Loucy (cell line): ENCODE measurements at regions not wholly inside any gene's neighbourhood (a gene's known extent, or its start where the extent isn't known, plus 50 kb on each side); places are given as distances from the start of the nearest gene placed in this dataset.

ENCODE experiments used
- H2AFZ ChIP-seq: fragments of 200-600 bp; sonication (generic); 2 replicates; pipeline ENCODE4 v1.6.0; 2016; ENCODE audit warnings: antibody characterized with exemption, mild to moderate bottlenecking, low read length, moderate library complexity
- H3F3A ChIP-seq: fragments of 200-600 bp; 2 replicates; pipeline ENCODE4 v1.6.0; 2016; ENCODE audit warnings: antibody characterized with exemption, low read depth, mild to moderate bottlenecking
- H3K27me3 ChIP-seq: fragments of 200-600 bp; sonication (generic); 2 replicates; pipeline ENCODE4 v1.6.1; 2014; ENCODE audit warnings: low read length, mild to moderate bottlenecking; ENCODE audit not compliant: insufficient read depth, poor library complexity, severe bottlenecking
- H3K36me3 ChIP-seq: fragments of 200-600 bp; sonication (generic); 2 replicates; pipeline ENCODE4 v1.6.1; 2016; ENCODE audit warnings: low read length; ENCODE audit not compliant: insufficient read depth
- H3K4me1 ChIP-seq: fragments of 200-600 bp; sonication (generic); 2 replicates; pipeline ENCODE4 v1.5.1; 2014; ENCODE audit warnings: low read length, mild to moderate bottlenecking; ENCODE audit not compliant: insufficient read depth, poor library complexity, severe bottlenecking
- H3K4me2 ChIP-seq: fragments of 200-600 bp; sonication (generic); 2 replicates; pipeline ENCODE4 v1.6.0; 2014; ENCODE audit warnings: antibody characterized with exemption, low read length, low read depth, mild to moderate bottlenecking; ENCODE audit not compliant: poor library complexity, severe bottlenecking
- H3K4me3 ChIP-seq: fragments of 200-600 bp; sonication (generic); 2 replicates; pipeline ENCODE4 v1.5.1; 2014; ENCODE audit warnings: low read length, mild to moderate bottlenecking, mixed read lengths; ENCODE audit not compliant: poor library complexity, severe bottlenecking
- H3K79me2 ChIP-seq: fragments of 200-600 bp; sonication (generic); 2 replicates; pipeline ENCODE4 v1.6.1; 2014; ENCODE audit warnings: low read length; ENCODE audit not compliant: insufficient read depth
- H3K9ac ChIP-seq: fragments of 200-600 bp; sonication (generic); 2 replicates; pipeline ENCODE4 v1.6.0; 2014; ENCODE audit warnings: mild to moderate bottlenecking, low read depth, low read length, moderate library complexity; ENCODE audit not compliant: poor library complexity, severe bottlenecking
- H3K9me2 ChIP-seq: fragments of 200-600 bp; sonication (generic); replicated peaks from 2 replicates; pipeline ENCODE4 v1.6.1; 2016; ENCODE audit warnings: low read depth, low read length, mixed read lengths
- H3K9me3 ChIP-seq: fragments of 200-600 bp; sonication (generic); 2 replicates; pipeline ENCODE4 v1.6.1; 2014; ENCODE audit warnings: mild to moderate bottlenecking, antibody characterized with exemption, low read length, low read depth; ENCODE audit not compliant: insufficient read depth
- H4K20me1 ChIP-seq: fragments of 200-600 bp; sonication (generic); 2 replicates; pipeline ENCODE4 v1.6.0; 2014; ENCODE audit warnings: antibody characterized with exemption, low read length, mild to moderate bottlenecking; ENCODE audit not compliant: insufficient read depth, poor library complexity, severe bottlenecking
- CTCF ChIP-seq: fragments of 200-600 bp; sonication (generic); conservative IDR thresholded peaks from 2 replicates; pipeline ENCODE4 v1.5.1; 2014; ENCODE audit warnings: mild to moderate bottlenecking, antibody characterized with exemption, low read length
- EZH2phosphoT487 ChIP-seq: fragments of 200-600 bp; IDR thresholded peaks from 2 replicates; pipeline ENCODE4 v1.6.1; 2018; ENCODE audit warnings: antibody characterized with exemption, mild to moderate bottlenecking, moderate library complexity, borderline replicate concordance

GRCh38 chr18:41075212-41075611 lies 879.8 kb upstream of the PIK3C3 start:
- TF ChIP-seq CTCF: no peak
- TF ChIP-seq EZH2phosphoT487: no peak
- Histone ChIP-seq H3K4me3 (no peak overlapping the region), H3K79me2 (no peaks in the 10 kb centered on the region), H3K27me3 (no peaks in the 10 kb centered on the region), H3K36me3 (no peaks in the 10 kb centered on the region), H4K20me1 (no peaks in the 10 kb centered on the region), H2AFZ (no peak overlapping the region), H3K9me3 (no peaks in the 10 kb centered on the region), H3K9ac (no peak overlapping the region), H3K9me2 (no peaks in the 10 kb centered on the region), H3K4me1 (no peaks in the 10 kb centered on the region), H3K4me2 (no peak overlapping the region), H3F3A (no peaks in the 10 kb centered on the region)

GRCh38 chr18:41073372-41073954 lies 881.6 kb upstream of the PIK3C3 start:
- Histone ChIP-seq H2AFZ (no peak overlapping the region), H3K36me3 (no peaks in the 10 kb centered on the region), H3K4me3 (no peak overlapping the region), H3K27me3 (no peaks in the 10 kb centered on the region), H3K4me1 (no peaks in the 10 kb centered on the region), H3K9me3 (no peaks in the 10 kb centered on the region), H4K20me1 (no peaks in the 10 kb centered on the region), H3F3A (no peaks in the 10 kb centered on the region), H3K9me2 (no peaks in the 10 kb centered on the region), H3K4me2 (no peak overlapping the region), H3K79me2 (no peaks in the 10 kb centered on the region), H3K9ac (no peak overlapping the region)
- TF ChIP-seq EZH2phosphoT487 (no peak), CTCF (no peak)

- Histone ChIP-seq H4K20me1 (no peaks in the 10 kb centered on the region), H3K9me3 (no peaks in the 10 kb centered on the region), H3K9ac (no peak overlapping the region), H3K79me2 (no peaks in the 10 kb centered on the region), H3K36me3 (no peaks in the 10 kb centered on the region), H3K4me2 (no peak overlapping the region), H3K4me3 (no peak overlapping the region), H3K4me1 (no peaks in the 10 kb centered on the region), H3K27me3 (no peaks in the 10 kb centered on the region), H3K9me2 (no peaks in the 10 kb centered on the region), H2AFZ (no peak overlapping the region), H3F3A (no peaks in the 10 kb centered on the region)
- no peak for TF ChIP-seq CTCF
- no peak for TF ChIP-seq EZH2phosphoT487
Measured at GRCh38 chr18:41072946-41073345, 882.1 kb upstream of the PIK3C3 start.
